Chondrocyte (in vitro differentiated cells): ENCODE measurements at regions not wholly inside any gene's neighbourhood (a gene's known extent, or its start where the extent isn't known, plus 50 kb on each side); places are given as distances from the start of the nearest gene placed in this dataset.
A peak's percentile ranks its signal among the peaks of the same experiment; 100 is the strongest.

ENCODE experiments used
- DNase-seq: peaks from one replicate; pipeline ENCODE4 v3.0.0; 2021; ENCODE audit warnings: mixed read lengths, low spot score
- H3K27ac Mint-ChIP-seq: one replicate; pipeline ENCODE4 v1.8.0; 2021; ENCODE audit warnings: mild to moderate bottlenecking, moderate library complexity, mixed read lengths; ENCODE audit not compliant: unreplicated experiment
- H3K27me3 Mint-ChIP-seq: 2 replicates; pipeline ENCODE4 v1.8.0; 2021; ENCODE audit warnings: low read depth, mixed read lengths
- H3K36me3 Mint-ChIP-seq: 2 replicates; pipeline ENCODE4 v1.8.0; 2021; ENCODE audit warnings: low read depth, mixed read lengths
- H3K4me1 Mint-ChIP-seq: 2 replicates; pipeline ENCODE4 v1.8.0; 2021; ENCODE audit warnings: low read depth, mild to moderate bottlenecking, mixed read lengths
- H3K4me3 Mint-ChIP-seq: one replicate; pipeline ENCODE4 v1.8.0; 2021; ENCODE audit warnings: mild to moderate bottlenecking, moderate library complexity, mixed read lengths; ENCODE audit not compliant: unreplicated experiment
- H3K9me3 Mint-ChIP-seq: 2 replicates; pipeline ENCODE4 v1.8.0; 2021; ENCODE audit warnings: low read depth, mixed read lengths
- TF ChIP-seq, protein P1 (sequence below): fragments of 200-600 bp; sonication (generic); IDR thresholded peaks from 2 replicates; pipeline ENCODE4 v1.5.0; 2021; ENCODE audit warnings: antibody characterized with exemption, mild to moderate bottlenecking, moderate library complexity

- TF ChIP-seq, protein P1, sequence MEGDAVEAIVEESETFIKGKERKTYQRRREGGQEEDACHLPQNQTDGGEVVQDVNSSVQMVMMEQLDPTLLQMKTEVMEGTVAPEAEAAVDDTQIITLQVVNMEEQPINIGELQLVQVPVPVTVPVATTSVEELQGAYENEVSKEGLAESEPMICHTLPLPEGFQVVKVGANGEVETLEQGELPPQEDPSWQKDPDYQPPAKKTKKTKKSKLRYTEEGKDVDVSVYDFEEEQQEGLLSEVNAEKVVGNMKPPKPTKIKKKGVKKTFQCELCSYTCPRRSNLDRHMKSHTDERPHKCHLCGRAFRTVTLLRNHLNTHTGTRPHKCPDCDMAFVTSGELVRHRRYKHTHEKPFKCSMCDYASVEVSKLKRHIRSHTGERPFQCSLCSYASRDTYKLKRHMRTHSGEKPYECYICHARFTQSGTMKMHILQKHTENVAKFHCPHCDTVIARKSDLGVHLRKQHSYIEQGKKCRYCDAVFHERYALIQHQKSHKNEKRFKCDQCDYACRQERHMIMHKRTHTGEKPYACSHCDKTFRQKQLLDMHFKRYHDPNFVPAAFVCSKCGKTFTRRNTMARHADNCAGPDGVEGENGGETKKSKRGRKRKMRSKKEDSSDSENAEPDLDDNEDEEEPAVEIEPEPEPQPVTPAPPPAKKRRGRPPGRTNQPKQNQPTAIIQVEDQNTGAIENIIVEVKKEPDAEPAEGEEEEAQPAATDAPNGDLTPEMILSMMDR, result no peak
- peaks cover 2% of the 10 kb centered on the region for H3K36me3 Mint-ChIP-seq
- no peak overlapping the region for H3K27ac Mint-ChIP-seq
- H3K4me1 Mint-ChIP-seq, result no peaks in the 10 kb centered on the region
- H3K4me3 Mint-ChIP-seq, result no peak overlapping the region
- peaks cover 19% of the 10 kb centered on the region for H3K9me3 Mint-ChIP-seq
- DNase-seq, result peak; percentile 41
- no peaks in the 10 kb centered on the region for H3K27me3 Mint-ChIP-seq
These were observed 1703.1 kb downstream of the PCDH7 start for GRCh38 chr4:32423267-32423666.

DNA sequence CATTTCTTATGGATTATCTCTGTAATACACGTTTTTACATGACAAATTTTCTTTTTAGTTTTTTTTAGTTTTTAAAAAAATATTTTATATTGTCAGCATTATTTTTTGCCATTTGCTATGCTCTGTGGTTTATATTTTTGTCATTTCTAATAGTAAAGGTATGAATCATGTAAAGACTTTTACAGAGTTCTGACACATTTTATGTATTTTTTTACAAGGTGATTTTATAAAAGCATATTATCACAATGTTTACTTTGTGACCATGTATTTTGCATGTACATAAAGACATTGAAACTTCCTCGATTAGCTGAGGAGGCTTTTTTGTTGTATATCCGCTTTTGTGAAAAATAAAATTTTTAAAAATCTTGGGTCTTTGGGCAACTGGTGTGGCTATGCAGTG, 1705.1 kb downstream of the PCDH7 start:
- peaks cover 2% of the 10 kb centered on the region for H3K36me3 Mint-ChIP-seq
- no peak for DNase-seq
- peaks cover 19% of the 10 kb centered on the region for H3K9me3 Mint-ChIP-seq
- peaks cover 2% of the 10 kb centered on the region for H3K4me1 Mint-ChIP-seq
- H3K27ac Mint-ChIP-seq, result no peak overlapping the region
- no peak overlapping the region for H3K4me3 Mint-ChIP-seq
- H3K27me3 Mint-ChIP-seq, result no peaks in the 10 kb centered on the region
- TF ChIP-seq, protein P1, result no peak

DNA sequence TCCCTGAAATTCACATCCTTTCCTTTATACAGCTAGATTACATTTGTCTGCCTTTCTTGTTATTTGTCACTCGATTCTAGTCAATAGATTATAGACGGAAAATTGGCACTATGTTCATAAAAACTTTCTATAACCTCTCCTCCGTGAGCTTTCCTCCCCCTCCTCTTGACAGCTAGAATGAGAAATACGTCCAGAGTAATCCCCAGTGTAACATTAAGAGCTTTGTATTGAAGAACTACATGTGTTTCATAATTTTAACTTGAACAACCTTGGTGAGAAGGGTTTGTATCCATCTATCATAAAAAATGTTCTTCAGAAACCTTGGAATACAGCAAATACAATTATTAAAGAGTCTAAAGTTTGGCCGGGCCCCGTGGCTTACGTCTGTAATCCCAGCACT, 1707.4 kb downstream of the PCDH7 start:
- H3K9me3 Mint-ChIP-seq, result peaks cover 16% of the 10 kb centered on the region
- H3K27ac Mint-ChIP-seq, result no peak overlapping the region
- H3K36me3 Mint-ChIP-seq, result peaks cover 2% of the 10 kb centered on the region
- H3K4me1 Mint-ChIP-seq, result peaks cover 2% of the 10 kb centered on the region
- DNase-seq, result no peak
- TF ChIP-seq, protein P1, result no peak
- H3K4me3 Mint-ChIP-seq, result no peak overlapping the region
- no peaks in the 10 kb centered on the region for H3K27me3 Mint-ChIP-seq

GRCh38 chr4:32429151-32429550, 1709.0 kb downstream of the PCDH7 start:
- TF ChIP-seq, protein P1, result no peak
- H3K27ac Mint-ChIP-seq, result no peak overlapping the region
- DNase-seq, result no peak
- peaks cover 16% of the 10 kb centered on the region for H3K9me3 Mint-ChIP-seq
- H3K27me3 Mint-ChIP-seq, result no peaks in the 10 kb centered on the region
- no peak overlapping the region for H3K4me3 Mint-ChIP-seq
- peaks cover 2% of the 10 kb centered on the region for H3K4me1 Mint-ChIP-seq
- H3K36me3 Mint-ChIP-seq, result peaks cover 2% of the 10 kb centered on the region

- Mint-ChIP-seq H3K27me3 (no peaks in the 10 kb centered on the region), H3K4me3 (no peak overlapping the region), H3K4me1 (no peaks in the 10 kb centered on the region), H3K9me3 (peaks cover 14% of the 10 kb centered on the region), H3K27ac (no peak overlapping the region), H3K36me3 (peaks cover 2% of the 10 kb centered on the region)
- no peak for DNase-seq
- TF ChIP-seq, protein P1, result no peak
These were observed 1715.1 kb downstream of the PCDH7 start for GRCh38 chr4:32435308-32435707.
